GM23338 (cell line): ENCODE measurements at regions not wholly inside any gene's neighbourhood (a gene's known extent, or its start where the extent isn't known, plus 50 kb on each side); places are given as distances from the start of the nearest gene placed in this dataset.

Source experiments
- ATAC-seq: fragments of 200-7000 bp; cut with Tn5 transposase; 3 replicates; pipeline ENCODE4 v1.9.1; 2020
- DNase-seq: peaks from one replicate; pipeline ENCODE4 v3.0.0-alpha.2; 2015; ENCODE audit warnings: low spot score
- H2AFZ ChIP-seq: fragments of 200-600 bp; sonication (generic); 2 replicates; pipeline ENCODE4 v1.8.0; 2016; ENCODE audit warnings: antibody characterized with exemption, mild to moderate bottlenecking, moderate library complexity
- H3F3A ChIP-seq: fragments of 200-600 bp; sonication (generic); replicated peaks from 2 replicates; pipeline ENCODE4 v1.8.0; 2017; ENCODE audit warnings: antibody characterized with exemption, mixed run types, low read depth
- H3K27ac ChIP-seq: fragments of 200-600 bp; sonication (generic); 2 replicates; pipeline ENCODE4 v1.6.1; 2016; ENCODE audit warnings: low read depth
- H3K27me3 ChIP-seq: fragments of 200-600 bp; sonication (generic); 2 replicates; pipeline ENCODE4 v1.8.0; 2016; ENCODE audit warnings: mild to moderate bottlenecking, mixed run types, moderate library complexity; ENCODE audit not compliant: insufficient read depth
- H3K36me3 ChIP-seq: fragments of 200-600 bp; sonication (generic); 2 replicates; pipeline ENCODE4 v1.8.0; 2016; ENCODE audit warnings: mild to moderate bottlenecking; ENCODE audit not compliant: insufficient read depth
- H3K4me1 ChIP-seq: fragments of 200-600 bp; sonication (generic); 2 replicates; pipeline ENCODE4 v1.8.0; 2016; ENCODE audit warnings: mild to moderate bottlenecking, moderate library complexity; ENCODE audit not compliant: insufficient read depth
- H3K4me2 ChIP-seq: fragments of 200-600 bp; sonication (generic); 2 replicates; pipeline ENCODE4 v1.7.1; 2017; ENCODE audit warnings: mixed run types
- H3K4me3 ChIP-seq: fragments of 200-600 bp; sonication (generic); 2 replicates; pipeline ENCODE4 v1.6.1; 2016; ENCODE audit warnings: mixed run types
- H3K79me2 ChIP-seq: fragments of 200-600 bp; sonication (generic); replicated peaks from 2 replicates; pipeline ENCODE4 v1.8.0; 2017; ENCODE audit warnings: mild to moderate bottlenecking; ENCODE audit not compliant: insufficient read depth
- H3K9me2 ChIP-seq: fragments of 200-600 bp; sonication (generic); 2 replicates; pipeline ENCODE4 v1.8.0; 2017; ENCODE audit not compliant: insufficient read depth
- H4K20me1 ChIP-seq: fragments of 200-600 bp; sonication (generic); replicated peaks from 2 replicates; pipeline ENCODE4 v1.8.0; 2017; ENCODE audit warnings: mild to moderate bottlenecking; ENCODE audit not compliant: insufficient read depth
- H3K27ac Mint-ChIP-seq: 2 replicates; pipeline ENCODE4 v1.8.0; 2020; ENCODE audit warnings: inconsistent platforms, mild to moderate bottlenecking, moderate library complexity, mixed read lengths
- H3K27me3 Mint-ChIP-seq: 3 replicates; pipeline ENCODE4 v1.8.0; 2022; ENCODE audit warnings: low read depth, mild to moderate bottlenecking, moderate library complexity, mixed read lengths, inconsistent platforms; ENCODE audit not compliant: insufficient read depth, poor library complexity
- H3K36me3 Mint-ChIP-seq: 3 replicates; pipeline ENCODE4 v1.8.0; 2021; ENCODE audit warnings: low read depth, mild to moderate bottlenecking, inconsistent platforms, moderate library complexity, mixed read lengths
- H3K4me1 Mint-ChIP-seq: 3 replicates; pipeline ENCODE4 v1.8.0; 2020; ENCODE audit warnings: mild to moderate bottlenecking, inconsistent platforms, mixed read lengths
- H3K4me3 Mint-ChIP-seq: 3 replicates; pipeline ENCODE4 v1.8.0; 2021; ENCODE audit warnings: moderate library complexity, mild to moderate bottlenecking, inconsistent platforms, mixed read lengths
- H3K9me3 Mint-ChIP-seq: 3 replicates; pipeline ENCODE4 v1.8.0; 2020; ENCODE audit warnings: moderate library complexity, mild to moderate bottlenecking, inconsistent platforms, mixed read lengths
- CREB1 ChIP-seq: fragments of 250-450 bp; sonication (Bioruptor Pico); IDR thresholded peaks from 2 replicates; pipeline ENCODE4 v1.5.0; 2020; ENCODE audit warnings: low read depth, mild to moderate bottlenecking, moderate library complexity
- EZH2phosphoT487 ChIP-seq: fragments of 200-600 bp; sonication (generic); IDR thresholded peaks from one replicate; pipeline ENCODE4 v1.8.1; 2018; ENCODE audit warnings: antibody characterized with exemption; ENCODE audit not compliant: unreplicated experiment
- REST ChIP-seq: IDR thresholded peaks from one replicate; pipeline ENCODE4 v1.6.1; 2018; ENCODE audit warnings: antibody characterized with exemption; ENCODE audit not compliant: unreplicated experiment
- ZNF462 ChIP-seq: fragments of 250-450 bp; sonication (Bioruptor Pico); IDR thresholded peaks from 2 replicates; pipeline ENCODE4 v1.5.0; 2020; ENCODE audit warnings: mild to moderate bottlenecking, moderate library complexity
- TF ChIP-seq, protein P1 (sequence below), 2 experiments: fragments of 200-600 bp in 1 of 2; sonication (generic) in 1 of 2; conservative IDR thresholded peaks; 2 replicates each; pipeline versions ENCODE4 v1.5.1 to v1.6.1; 2016 to 2017; ENCODE audit warnings: antibody characterized with exemption in 2 of 2, low read depth in 2 of 2, mild to moderate bottlenecking in 2 of 2, moderate library complexity in 1 of 2

GRCh38 chr3:139182143-139182542 is 137.5 kb upstream of the PRR23C start:
- Histone ChIP-seq H2AFZ (no peak overlapping the region), H3K4me1 (no peaks in the 10 kb centered on the region), H3K27ac (no peak overlapping the region), H3K4me3 (no peak overlapping the region), H3K4me2 (no peak overlapping the region), H4K20me1 (no peaks in the 10 kb centered on the region), H3K36me3 (no peaks in the 10 kb centered on the region), H3K79me2 (no peaks in the 10 kb centered on the region), H3K27me3 (no peaks in the 10 kb centered on the region), H3K9me2 (peaks cover 6% of the 10 kb centered on the region; the same call in 1 of the 2 replicates), H3F3A (no peaks in the 10 kb centered on the region)
- peaks cover 5% of the 10 kb centered on the region; the same call in 2 of the 3 replicates for H3K4me1 Mint-ChIP-seq
- no peaks in the 10 kb centered on the region for H3K36me3 Mint-ChIP-seq
- peaks cover 3% of the 10 kb centered on the region for H3K27me3 Mint-ChIP-seq
- DNase-seq (no peak), ATAC-seq (no peak)
- H3K27ac Mint-ChIP-seq: no peak overlapping the region
- no peak for TF ChIP-seq CREB1 (CRISPR knock-in tag)
- no peak for TF ChIP-seq ZNF462
- TF ChIP-seq, protein P1, sequence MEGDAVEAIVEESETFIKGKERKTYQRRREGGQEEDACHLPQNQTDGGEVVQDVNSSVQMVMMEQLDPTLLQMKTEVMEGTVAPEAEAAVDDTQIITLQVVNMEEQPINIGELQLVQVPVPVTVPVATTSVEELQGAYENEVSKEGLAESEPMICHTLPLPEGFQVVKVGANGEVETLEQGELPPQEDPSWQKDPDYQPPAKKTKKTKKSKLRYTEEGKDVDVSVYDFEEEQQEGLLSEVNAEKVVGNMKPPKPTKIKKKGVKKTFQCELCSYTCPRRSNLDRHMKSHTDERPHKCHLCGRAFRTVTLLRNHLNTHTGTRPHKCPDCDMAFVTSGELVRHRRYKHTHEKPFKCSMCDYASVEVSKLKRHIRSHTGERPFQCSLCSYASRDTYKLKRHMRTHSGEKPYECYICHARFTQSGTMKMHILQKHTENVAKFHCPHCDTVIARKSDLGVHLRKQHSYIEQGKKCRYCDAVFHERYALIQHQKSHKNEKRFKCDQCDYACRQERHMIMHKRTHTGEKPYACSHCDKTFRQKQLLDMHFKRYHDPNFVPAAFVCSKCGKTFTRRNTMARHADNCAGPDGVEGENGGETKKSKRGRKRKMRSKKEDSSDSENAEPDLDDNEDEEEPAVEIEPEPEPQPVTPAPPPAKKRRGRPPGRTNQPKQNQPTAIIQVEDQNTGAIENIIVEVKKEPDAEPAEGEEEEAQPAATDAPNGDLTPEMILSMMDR (conservative IDR thresholded peaks at IDR 0.05; ENCODE audit: low read depth in 2 of 2): no peak
- TF ChIP-seq REST: no peak
- no peak for TF ChIP-seq EZH2phosphoT487
- no peak overlapping the region for H3K4me3 Mint-ChIP-seq
- H3K9me3 Mint-ChIP-seq: no peaks in the 10 kb centered on the region
